ENCODE measurements at regions not wholly inside any gene's neighbourhood (a gene's known extent, or its start where the extent isn't known, plus 50 kb on each side); places are given as distances from the start of the nearest gene placed in this dataset.

DNA sequence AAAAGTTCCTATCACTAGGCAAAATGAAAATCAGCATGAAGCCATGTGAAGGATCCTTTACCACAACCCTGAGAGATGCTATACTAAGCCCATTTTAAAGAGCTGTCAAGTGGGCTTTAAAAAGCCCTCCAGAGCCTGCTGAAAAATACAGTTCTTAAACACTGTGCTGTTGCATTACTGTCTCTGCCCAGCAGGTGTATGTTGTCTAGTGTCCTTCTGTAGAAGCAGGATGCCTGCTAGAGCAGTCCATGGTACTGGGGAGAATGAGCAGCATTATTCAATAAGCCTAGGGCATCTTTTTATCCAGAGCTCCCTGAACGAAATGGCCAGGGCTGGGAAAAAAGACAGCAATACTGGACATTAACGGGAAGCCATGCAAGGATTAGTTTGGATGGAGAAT, 126.2 kb upstream of the PLCXD3 start:
- H3K4me3 Mint-ChIP-seq: no peak overlapping the region
- TF ChIP-seq, protein P1, sequence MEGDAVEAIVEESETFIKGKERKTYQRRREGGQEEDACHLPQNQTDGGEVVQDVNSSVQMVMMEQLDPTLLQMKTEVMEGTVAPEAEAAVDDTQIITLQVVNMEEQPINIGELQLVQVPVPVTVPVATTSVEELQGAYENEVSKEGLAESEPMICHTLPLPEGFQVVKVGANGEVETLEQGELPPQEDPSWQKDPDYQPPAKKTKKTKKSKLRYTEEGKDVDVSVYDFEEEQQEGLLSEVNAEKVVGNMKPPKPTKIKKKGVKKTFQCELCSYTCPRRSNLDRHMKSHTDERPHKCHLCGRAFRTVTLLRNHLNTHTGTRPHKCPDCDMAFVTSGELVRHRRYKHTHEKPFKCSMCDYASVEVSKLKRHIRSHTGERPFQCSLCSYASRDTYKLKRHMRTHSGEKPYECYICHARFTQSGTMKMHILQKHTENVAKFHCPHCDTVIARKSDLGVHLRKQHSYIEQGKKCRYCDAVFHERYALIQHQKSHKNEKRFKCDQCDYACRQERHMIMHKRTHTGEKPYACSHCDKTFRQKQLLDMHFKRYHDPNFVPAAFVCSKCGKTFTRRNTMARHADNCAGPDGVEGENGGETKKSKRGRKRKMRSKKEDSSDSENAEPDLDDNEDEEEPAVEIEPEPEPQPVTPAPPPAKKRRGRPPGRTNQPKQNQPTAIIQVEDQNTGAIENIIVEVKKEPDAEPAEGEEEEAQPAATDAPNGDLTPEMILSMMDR (IDR thresholded peaks at IDR 0.05): peak; percentile 47
- H3K27me3 Mint-ChIP-seq (ENCODE audit: low read depth, poor library complexity): no peaks in the 10 kb centered on the region
- H3K9me3 Mint-ChIP-seq: no peaks in the 10 kb centered on the region
- H3K4me1 Mint-ChIP-seq: peaks cover 4% of the 10 kb centered on the region
- no peak overlapping the region for H3K27ac Mint-ChIP-seq
- no peaks in the 10 kb centered on the region for H3K36me3 Mint-ChIP-seq (ENCODE audit: low read depth)
- peak; percentile 22 for DNase-seq

DNA sequence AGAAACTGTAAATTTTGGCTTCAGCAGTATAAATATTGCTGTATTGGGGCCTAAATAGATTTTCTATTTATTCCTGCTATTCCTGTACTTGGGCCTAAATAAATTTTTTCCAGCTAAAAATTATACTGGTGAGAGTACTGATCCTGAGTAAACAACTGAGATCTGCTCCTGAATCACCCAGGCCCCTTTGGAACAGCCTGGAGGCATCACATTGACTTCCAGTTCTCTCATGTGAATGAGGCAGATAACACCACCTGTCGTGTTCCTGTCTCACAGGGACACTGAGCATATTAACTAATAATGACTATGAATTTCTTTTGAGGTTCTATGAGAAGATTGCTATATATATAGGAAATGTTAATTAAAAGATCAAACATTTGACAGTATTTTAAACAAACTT, 119.5 kb upstream of the PLCXD3 start:
- Mint-ChIP-seq H3K4me3 (no peak overlapping the region), H3K36me3 (ENCODE audit: low read depth) (no peaks in the 10 kb centered on the region), H3K9me3 (no peaks in the 10 kb centered on the region), H3K27ac (no peak overlapping the region), H3K4me1 (no peaks in the 10 kb centered on the region), H3K27me3 (ENCODE audit: low read depth, poor library complexity) (no peaks in the 10 kb centered on the region)
- TF ChIP-seq, protein P1 (IDR thresholded peaks at IDR 0.05): no peak
- DNase-seq: no peak

DNA sequence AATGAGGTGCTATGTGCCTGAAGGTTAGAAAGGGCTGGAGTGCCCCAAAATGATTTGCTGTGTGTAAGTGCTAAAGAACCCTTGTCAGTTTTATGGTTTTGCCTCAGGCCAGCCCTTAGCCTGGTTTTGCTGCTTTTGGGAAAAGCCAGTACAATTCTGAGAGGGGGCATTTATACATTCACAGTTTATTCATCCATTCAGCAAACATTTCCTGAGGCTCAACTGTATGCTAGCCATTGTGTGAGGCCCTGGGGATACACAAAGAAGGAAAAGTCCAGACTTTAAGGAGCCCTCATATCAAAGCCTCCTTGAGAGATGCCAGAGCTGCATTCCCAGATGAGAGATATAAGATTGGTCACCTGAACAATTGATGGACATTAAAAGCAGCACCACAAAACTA, 115.2 kb upstream of the PLCXD3 start:
- Mint-ChIP-seq H3K36me3 (ENCODE audit: low read depth) (no peaks in the 10 kb centered on the region), H3K27me3 (ENCODE audit: low read depth, poor library complexity) (no peaks in the 10 kb centered on the region), H3K27ac (no peak overlapping the region), H3K4me1 (peaks cover 11% of the 10 kb centered on the region), H3K4me3 (no peak overlapping the region), H3K9me3 (no peaks in the 10 kb centered on the region)
- DNase-seq: no peak
- TF ChIP-seq, protein P1 (IDR thresholded peaks at IDR 0.05): no peak

DNA sequence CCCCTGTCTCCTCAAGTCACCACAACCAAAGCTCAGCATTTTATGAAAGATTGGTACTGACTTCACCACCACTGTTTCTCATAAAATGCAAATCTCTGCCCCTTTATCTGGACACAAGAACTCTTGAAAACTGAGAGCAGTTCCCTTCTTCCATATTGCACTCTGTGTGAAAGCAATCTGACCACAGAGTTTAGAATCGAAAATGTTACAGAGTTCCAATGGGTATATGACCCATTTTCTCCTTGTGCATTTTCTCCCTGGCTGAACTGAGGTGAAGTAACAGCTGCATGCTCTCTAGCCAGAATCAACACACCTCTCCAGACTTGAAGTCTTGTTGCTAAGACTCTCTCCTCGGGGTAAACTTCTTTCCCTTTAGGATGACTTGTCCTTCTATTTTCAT, 111.0 kb upstream of the PLCXD3 start:
- Mint-ChIP-seq H3K36me3 (ENCODE audit: low read depth) (no peaks in the 10 kb centered on the region), H3K4me3 (no peak overlapping the region), H3K27me3 (ENCODE audit: low read depth, poor library complexity) (no peaks in the 10 kb centered on the region), H3K27ac (peak overlapping the region; percentile 4), H3K4me1 (peaks cover 11% of the 10 kb centered on the region), H3K9me3 (no peaks in the 10 kb centered on the region)
- no peak for DNase-seq
- TF ChIP-seq, protein P1 (IDR thresholded peaks at IDR 0.05): no peak

DNA sequence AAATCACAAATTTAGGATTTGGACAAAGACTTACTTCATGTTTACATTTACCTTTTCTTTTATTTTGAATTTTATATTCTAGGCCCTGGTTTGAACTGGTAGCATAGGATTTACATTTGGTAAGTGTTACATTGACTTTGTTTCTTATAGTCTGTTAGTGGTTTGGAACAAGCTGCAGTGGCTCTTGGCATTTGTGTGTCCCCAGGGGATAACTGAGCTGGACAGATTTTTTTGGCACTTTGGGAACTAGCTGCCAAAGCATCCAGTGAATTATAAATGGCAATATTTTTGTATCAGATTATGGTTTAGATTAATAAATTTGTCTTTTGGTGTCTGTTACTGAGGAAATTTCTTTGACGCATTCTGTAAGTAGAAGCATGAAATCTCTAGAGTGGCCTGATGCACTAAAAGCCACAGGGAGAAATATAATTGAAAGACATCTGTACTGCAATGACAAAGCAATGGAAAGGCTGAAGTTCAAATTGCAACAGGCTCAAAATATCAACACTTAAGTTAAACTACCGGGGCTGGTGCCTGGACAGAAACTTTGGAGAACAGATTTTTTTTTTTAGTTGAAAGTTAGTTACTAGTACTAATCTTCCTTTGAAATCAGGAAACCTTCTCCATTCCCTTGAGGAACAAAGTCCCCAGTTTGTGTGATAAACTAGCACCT, 107.6 kb upstream of the PLCXD3 start:
- H3K4me3 Mint-ChIP-seq: no peak overlapping the region
- H3K27me3 Mint-ChIP-seq (ENCODE audit: low read depth, poor library complexity): no peaks in the 10 kb centered on the region
- no peaks in the 10 kb centered on the region for H3K9me3 Mint-ChIP-seq
- no peaks in the 10 kb centered on the region for H3K36me3 Mint-ChIP-seq (ENCODE audit: low read depth)
- TF ChIP-seq, protein P1 (IDR thresholded peaks at IDR 0.05): no peak
- H3K4me1 Mint-ChIP-seq: peaks cover 11% of the 10 kb centered on the region
- H3K27ac Mint-ChIP-seq: no peak overlapping the region
- no peak for DNase-seq

DNA sequence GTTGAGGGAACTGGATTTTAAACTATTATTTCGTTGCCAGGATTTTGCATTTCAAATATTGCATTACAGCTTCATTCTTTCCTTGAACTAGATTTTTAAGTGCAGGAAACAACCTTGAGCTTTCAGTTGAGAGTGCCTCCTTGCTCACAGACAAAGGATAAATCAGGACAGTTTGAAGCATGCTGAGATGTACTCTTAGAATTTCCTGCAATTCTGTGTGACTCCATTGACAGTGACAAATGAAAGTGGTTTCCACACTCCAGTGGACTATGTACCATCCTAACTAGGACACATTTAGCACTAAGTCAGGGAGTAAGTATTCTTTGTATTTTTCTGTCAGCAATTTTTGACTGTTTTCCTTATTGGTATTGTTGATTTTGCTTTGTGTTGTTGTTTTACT, 100.0 kb upstream of the PLCXD3 start:
- Mint-ChIP-seq H3K27ac (no peak overlapping the region), H3K9me3 (peaks cover 14% of the 10 kb centered on the region), H3K4me1 (no peaks in the 10 kb centered on the region), H3K36me3 (ENCODE audit: low read depth) (no peaks in the 10 kb centered on the region), H3K4me3 (no peak overlapping the region), H3K27me3 (ENCODE audit: low read depth, poor library complexity) (no peaks in the 10 kb centered on the region)
- TF ChIP-seq, protein P1 (IDR thresholded peaks at IDR 0.05): no peak
- no peak for DNase-seq

Data from nephron progenitor cell (in vitro differentiated cells).